ENCODE measurements at regions not wholly inside any gene's neighbourhood (a gene's known extent, or its start where the extent isn't known, plus 50 kb on each side); places are given as distances from the start of the nearest gene placed in this dataset.
A peak's percentile ranks its signal among the peaks of the same experiment; 100 is the strongest.

DNA sequence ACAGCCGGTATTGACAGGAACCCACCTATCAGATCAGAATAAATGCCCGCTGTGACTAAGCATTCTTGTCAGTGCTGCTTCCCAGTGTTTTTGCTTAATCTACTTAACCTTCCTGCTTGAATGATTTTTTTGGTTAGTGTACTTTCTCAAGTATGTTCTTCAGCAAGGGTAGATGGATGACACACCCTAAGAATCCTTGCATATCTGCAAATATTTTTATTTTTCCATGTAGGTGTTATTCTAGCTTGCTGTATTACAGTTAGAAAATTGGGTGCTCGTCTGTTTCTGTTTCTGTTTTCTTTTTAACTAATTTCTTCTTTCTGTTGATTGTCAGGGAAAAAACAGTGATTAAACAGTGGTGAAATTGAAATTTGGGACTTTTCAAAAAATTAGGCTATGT, 64.5 kb downstream of the SEC61B start:
- H3K36me3 Mint-ChIP-seq = no peaks in the 10 kb centered on the region
- H3K27ac Mint-ChIP-seq = no peak overlapping the region
- no peak for DNase-seq
- WGBS (ENCODE audit: insufficient coverage) = no CpG with 5 or more reads among the region's 3 CpGs
- Histone ChIP-seq H2AFZ (ENCODE audit: insufficient read depth, low read depth, low read length, poor library complexity, severe bottlenecking) (no peak overlapping the region), H3K79me2 (ENCODE audit: insufficient read depth, low read length) (no peaks in the 10 kb centered on the region), H3K9me3 (replicated peaks in 1 of 2; ENCODE audit: control insufficient read depth in 1 of 2, insufficient read depth in 1 of 2, low read length in 2 of 2) (no peaks in the 10 kb centered on the region), H4K20me1 (ENCODE audit: insufficient read depth, low read length) (no peaks in the 10 kb centered on the region), H3K9ac (ENCODE audit: insufficient read depth, low read length, poor library complexity, severe bottlenecking) (no peak overlapping the region), H3K4me2 (replicated peaks; ENCODE audit: extremely low read depth, low read length, poor library complexity, severe bottlenecking) (no peak overlapping the region), H3K4me3 (replicated peaks in 1 of 3; ENCODE audit: low read depth in 2 of 3, low read length in 3 of 3) (no peak overlapping the region), H3K36me3 (replicated peaks in 1 of 2; ENCODE audit: control insufficient read depth in 1 of 2, insufficient read depth in 2 of 2, low read length in 2 of 2) (no peaks in the 10 kb centered on the region), H3K4me1 (ENCODE audit: control insufficient read depth in 1 of 2, insufficient read depth in 2 of 2, low read length in 2 of 2) (no peaks in the 10 kb centered on the region), H3K27ac (ENCODE audit: low read depth in 1 of 2, low read length in 2 of 2) (no peak overlapping the region), H3K27me3 (ENCODE audit: control insufficient read depth in 2 of 2, insufficient read depth in 2 of 2, low read length in 2 of 2) (no peaks in the 10 kb centered on the region)
- H3K4me1 Mint-ChIP-seq = no peaks in the 10 kb centered on the region
- intact Hi-C loops (cut with micrococcal nuclease) = no loop called here
- peaks cover 0 to 4% (median 2%) of the 10 kb centered on the region in 3 donors for H3K27me3 Mint-ChIP-seq (ENCODE audit: low read depth in 3 of 3)
- no peak for TF ChIP-seq CTCF (IDR thresholded peaks at IDR 0.05)
- H3K4me3 Mint-ChIP-seq = no peak overlapping the region
- peaks cover 0 to 1% (median 0%) of the 10 kb centered on the region in 7 donors for H3K9me3 Mint-ChIP-seq

DNA sequence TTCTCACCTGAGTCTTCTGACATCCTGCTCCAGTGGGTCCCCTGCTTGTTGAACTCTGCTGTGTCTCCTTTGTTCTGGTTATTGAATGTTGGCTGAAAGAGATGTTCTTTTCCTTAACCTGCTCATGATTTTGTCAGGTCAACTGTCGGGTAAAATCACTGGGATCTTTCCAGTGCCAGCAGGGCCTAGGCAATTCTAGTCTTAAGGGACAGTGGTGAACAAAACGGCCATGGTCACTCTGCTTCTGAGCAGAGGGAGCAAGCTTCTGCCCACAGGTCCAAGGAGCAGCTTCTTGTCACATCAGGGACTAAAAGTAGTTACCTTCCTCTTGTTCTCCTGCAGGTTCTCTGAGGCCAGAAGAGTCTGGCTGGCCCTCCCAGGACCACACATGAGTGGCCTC, 65.6 kb downstream of the SEC61B start:
- Histone ChIP-seq H3K9me3 (replicated peaks in 1 of 2; ENCODE audit: control insufficient read depth in 1 of 2, insufficient read depth in 1 of 2, low read length in 2 of 2) (no peaks in the 10 kb centered on the region), H3K4me3 (replicated peaks in 1 of 3; ENCODE audit: low read depth in 2 of 3, low read length in 3 of 3) (no peak overlapping the region), H2AFZ (ENCODE audit: insufficient read depth, low read depth, low read length, poor library complexity, severe bottlenecking) (no peak overlapping the region), H3K27me3 (ENCODE audit: control insufficient read depth in 2 of 2, insufficient read depth in 2 of 2, low read length in 2 of 2) (no peaks in the 10 kb centered on the region), H3K4me1 (ENCODE audit: control insufficient read depth in 1 of 2, insufficient read depth in 2 of 2, low read length in 2 of 2) (no peaks in the 10 kb centered on the region), H3K4me2 (replicated peaks; ENCODE audit: extremely low read depth, low read length, poor library complexity, severe bottlenecking) (no peak overlapping the region), H3K36me3 (replicated peaks in 1 of 2; ENCODE audit: control insufficient read depth in 1 of 2, insufficient read depth in 2 of 2, low read length in 2 of 2) (no peaks in the 10 kb centered on the region), H3K79me2 (ENCODE audit: insufficient read depth, low read length) (no peaks in the 10 kb centered on the region), H3K9ac (ENCODE audit: insufficient read depth, low read length, poor library complexity, severe bottlenecking) (no peak overlapping the region), H3K27ac (ENCODE audit: low read depth in 1 of 2, low read length in 2 of 2) (no peak overlapping the region), H4K20me1 (ENCODE audit: insufficient read depth, low read length) (no peaks in the 10 kb centered on the region)
- WGBS (ENCODE audit: insufficient coverage) = 100% methylated on average over 2 of the region's 2 CpGs
- TF ChIP-seq CTCF (IDR thresholded peaks at IDR 0.05) = no peak
- H3K9me3 Mint-ChIP-seq = peaks cover 0 to 2% (median 0%) of the 10 kb centered on the region in 7 donors
- no peaks in the 10 kb centered on the region for H3K4me1 Mint-ChIP-seq
- H3K4me3 Mint-ChIP-seq = no peak overlapping the region
- H3K36me3 Mint-ChIP-seq = no peaks in the 10 kb centered on the region
- H3K27ac Mint-ChIP-seq = peak overlapping the region in 1 of 7 donors; percentile 51
- intact Hi-C loops (cut with micrococcal nuclease) = no loop called here
- peaks cover 0 to 5% (median 2%) of the 10 kb centered on the region in 3 donors for H3K27me3 Mint-ChIP-seq (ENCODE audit: low read depth in 3 of 3)
- no peak for DNase-seq

Data from CD14-positive monocyte (primary cell).